ENCODE measurements at regions not wholly inside any gene's neighbourhood (a gene's known extent, or its start where the extent isn't known, plus 50 kb on each side); places are given as distances from the start of the nearest gene placed in this dataset.

GRCh38 chr5:175238326-175238725 is 205.7 kb downstream of the DRD1 start:
- TF ChIP-seq CTCF (conservative IDR thresholded peaks at IDR 0.05; ENCODE audit: low read depth, low read length) (no peak), EZH2 (IDR thresholded peaks at IDR 0.05; ENCODE audit: borderline replicate concordance, low read depth, low read length, poor library complexity, severe bottlenecking) (no peak)

All from A673 (cell line).